Smooth muscle cell (in vitro differentiated cells): ENCODE measurements at regions not wholly inside any gene's neighbourhood (a gene's known extent, or its start where the extent isn't known, plus 50 kb on each side); places are given as distances from the start of the nearest gene placed in this dataset.

Experiments
- DNase-seq: peaks from one replicate; lab custom pipeline; 2025; ENCODE audit not compliant: unreplicated experiment; lab: John Stamatoyannopoulos, UW
- H2AFZ ChIP-seq: fragments of 200-600 bp; sonication (generic); 2 replicates; pipeline ENCODE4 v1.6.0; 2016; ENCODE audit warnings: antibody characterized with exemption, low read depth, mild to moderate bottlenecking
- H3F3A ChIP-seq: fragments of 200-600 bp; sonication (generic); 2 replicates; pipeline ENCODE4 v1.6.0; 2017; ENCODE audit warnings: antibody characterized with exemption, low read depth
- H3K27ac ChIP-seq: fragments of 200-600 bp; sonication (generic); 2 replicates; pipeline ENCODE4 v1.5.1; 2016; ENCODE audit warnings: low read depth, mild to moderate bottlenecking
- H3K27me3 ChIP-seq: fragments of 200-600 bp; sonication (generic); 2 replicates; pipeline ENCODE4 v1.6.1; 2016; ENCODE audit warnings: low read depth, mild to moderate bottlenecking
- H3K36me3 ChIP-seq: fragments of 200-600 bp; sonication (generic); 2 replicates; pipeline ENCODE4 v1.5.1; 2016; ENCODE audit warnings: low read depth
- H3K4me1 ChIP-seq: fragments of 200-600 bp; sonication (generic); 2 replicates; pipeline ENCODE4 v1.5.1; 2016; ENCODE audit warnings: low read depth
- H3K4me2 ChIP-seq: fragments of 200-600 bp; sonication (generic); 2 replicates; pipeline ENCODE4 v1.6.0; 2016; ENCODE audit warnings: mild to moderate bottlenecking
- H3K4me3 ChIP-seq: fragments of 200-600 bp; sonication (generic); 2 replicates; pipeline ENCODE4 v1.5.1; 2016; ENCODE audit warnings: mild to moderate bottlenecking
- H3K79me2 ChIP-seq: fragments of 200-600 bp; sonication (generic); 2 replicates; pipeline ENCODE4 v1.6.0; 2016; ENCODE audit warnings: low read depth, mild to moderate bottlenecking
- H3K9ac ChIP-seq: fragments of 200-600 bp; sonication (generic); 2 replicates; pipeline ENCODE4 v1.6.0; 2016; ENCODE audit warnings: low read depth
- H3K9me3 ChIP-seq: fragments of 200-600 bp; sonication (generic); replicated peaks from 2 replicates; pipeline ENCODE4 v1.5.1; 2016; ENCODE audit warnings: low read depth
- H4K20me1 ChIP-seq: fragments of 200-600 bp; sonication (generic); 2 replicates; pipeline ENCODE4 v1.6.0; 2016; ENCODE audit warnings: low read depth
- CTCF ChIP-seq: fragments of 200-600 bp; sonication (generic); IDR thresholded peaks from 2 replicates; pipeline ENCODE4 v1.5.1; 2017; ENCODE audit warnings: borderline replicate concordance, mild to moderate bottlenecking, antibody characterized with exemption; ENCODE audit not compliant: insufficient read depth, poor library complexity, severe bottlenecking
- WGBS: methylation state at CpG from one replicate; pipeline ENCODE4 v1.1.7; 2016; ENCODE audit warnings: low lambda C conversion rate; 5-methylcytosine and 5-hydroxymethylcytosine counted together

- H3K27me3 ChIP-seq = no peaks in the 10 kb centered on the region
- no peaks in the 10 kb centered on the region for H4K20me1 ChIP-seq
- WGBS = 86% methylated on average over 6 of the region's 6 CpGs
- no peak for DNase-seq
- H3K27ac ChIP-seq = no peak overlapping the region
- no peaks in the 10 kb centered on the region for H3K4me1 ChIP-seq
- H3K36me3 ChIP-seq = no peaks in the 10 kb centered on the region
- no peak for TF ChIP-seq CTCF
- no peak overlapping the region for H3K4me2 ChIP-seq
- H3K9ac ChIP-seq = no peak overlapping the region
- no peaks in the 10 kb centered on the region for H3K79me2 ChIP-seq
- no peaks in the 10 kb centered on the region for H3F3A ChIP-seq
- no peak overlapping the region for H2AFZ ChIP-seq
- no peaks in the 10 kb centered on the region for H3K9me3 ChIP-seq
- no peak overlapping the region for H3K4me3 ChIP-seq
These were observed 164.8 kb downstream of the ASMT start for GRCh38 chrX:1779626-1780025.

- WGBS = 78% methylated on average over 11 of the region's 11 CpGs
- no peak overlapping the region for H3K27ac ChIP-seq
- no peak overlapping the region for H3K9ac ChIP-seq
These were observed 166.9 kb downstream of the ASMT start for GRCh38 chrX:1781766-1782165.

GRCh38 chrX:1784773-1785172 lies 169.9 kb downstream of the ASMT start:
- no peak overlapping the region for H3K27ac ChIP-seq
- DNase-seq = no peak
- H3K27me3 ChIP-seq = no peaks in the 10 kb centered on the region
- no peaks in the 10 kb centered on the region for H3F3A ChIP-seq
- H3K79me2 ChIP-seq = no peaks in the 10 kb centered on the region
- no peak for TF ChIP-seq CTCF
- H3K36me3 ChIP-seq = no peaks in the 10 kb centered on the region
- no peak overlapping the region for H3K9ac ChIP-seq
- no peaks in the 10 kb centered on the region for H3K4me1 ChIP-seq
- WGBS = 84% methylated on average over 3 of the region's 3 CpGs
- H3K4me2 ChIP-seq = no peak overlapping the region
- H3K9me3 ChIP-seq = no peaks in the 10 kb centered on the region
- no peak overlapping the region for H2AFZ ChIP-seq
- H4K20me1 ChIP-seq = no peaks in the 10 kb centered on the region
- H3K4me3 ChIP-seq = no peak overlapping the region

More at GRCh38 chrX:1781766-1782165, 166.9 kb downstream of the ASMT start:
- Histone ChIP-seq H3K4me3 (no peak overlapping the region), H3K36me3 (no peaks in the 10 kb centered on the region), H3K4me1 (no peaks in the 10 kb centered on the region), H2AFZ (no peak overlapping the region), H3F3A (no peaks in the 10 kb centered on the region), H3K4me2 (no peak overlapping the region), H3K27me3 (no peaks in the 10 kb centered on the region), H4K20me1 (no peaks in the 10 kb centered on the region), H3K79me2 (no peaks in the 10 kb centered on the region), H3K9me3 (no peaks in the 10 kb centered on the region)
- no peak for TF ChIP-seq CTCF
- no peak for DNase-seq

- no peaks in the 10 kb centered on the region for H3K4me1 ChIP-seq
- no peaks in the 10 kb centered on the region for H3K79me2 ChIP-seq
- H3K27me3 ChIP-seq = no peaks in the 10 kb centered on the region
- DNase-seq = no peak
- H3K9ac ChIP-seq = no peak overlapping the region
- no peak overlapping the region for H3K4me2 ChIP-seq
- H3K27ac ChIP-seq = no peak overlapping the region
- H3F3A ChIP-seq = no peaks in the 10 kb centered on the region
- H3K36me3 ChIP-seq = no peaks in the 10 kb centered on the region
- WGBS = 91% methylated on average over 5 of the region's 5 CpGs
- no peak overlapping the region for H2AFZ ChIP-seq
- H3K9me3 ChIP-seq = no peaks in the 10 kb centered on the region
- H3K4me3 ChIP-seq = no peak overlapping the region
- TF ChIP-seq CTCF = no peak
- no peaks in the 10 kb centered on the region for H4K20me1 ChIP-seq
These were observed 173.5 kb downstream of the ASMT start for GRCh38 chrX:1788300-1788911.
